IgD-negative memory B cell (primary cell): ENCODE measurements at regions not wholly inside any gene's neighbourhood (a gene's known extent, or its start where the extent isn't known, plus 50 kb on each side); places are given as distances from the start of the nearest gene placed in this dataset.
A peak's percentile ranks its signal among the peaks of the same experiment; 100 is the strongest.

ENCODE experiments used
- H3K27ac Mint-ChIP-seq, 3 donors: one replicate each; pipeline ENCODE4 v1.8.0; 2020 to 2022; ENCODE audit warnings: mild to moderate bottlenecking in 3 of 3, mixed read lengths in 3 of 3, moderate library complexity in 1 of 3
- H3K27me3 Mint-ChIP-seq: one replicate; pipeline ENCODE4 v1.8.0; 2021; ENCODE audit warnings: mixed read lengths
- H3K36me3 Mint-ChIP-seq: one replicate; pipeline ENCODE4 v1.8.0; 2020; ENCODE audit warnings: mild to moderate bottlenecking, mixed read lengths
- H3K4me1 Mint-ChIP-seq, 3 donors: one replicate each; pipeline ENCODE4 v1.8.0; 2020 to 2022; ENCODE audit warnings: mixed read lengths in 3 of 3, mild to moderate bottlenecking in 1 of 3
- H3K4me3 Mint-ChIP-seq, 4 donors: one replicate each; pipeline ENCODE4 v1.8.0; 2020 to 2022; ENCODE audit warnings: mild to moderate bottlenecking in 4 of 4, mixed read lengths in 4 of 4, moderate library complexity in 3 of 4
- H3K9me3 Mint-ChIP-seq, 3 donors: one replicate each; pipeline ENCODE4 v1.8.0; 2020 to 2021; ENCODE audit warnings: mixed read lengths in 3 of 3, mild to moderate bottlenecking in 1 of 3

DNA sequence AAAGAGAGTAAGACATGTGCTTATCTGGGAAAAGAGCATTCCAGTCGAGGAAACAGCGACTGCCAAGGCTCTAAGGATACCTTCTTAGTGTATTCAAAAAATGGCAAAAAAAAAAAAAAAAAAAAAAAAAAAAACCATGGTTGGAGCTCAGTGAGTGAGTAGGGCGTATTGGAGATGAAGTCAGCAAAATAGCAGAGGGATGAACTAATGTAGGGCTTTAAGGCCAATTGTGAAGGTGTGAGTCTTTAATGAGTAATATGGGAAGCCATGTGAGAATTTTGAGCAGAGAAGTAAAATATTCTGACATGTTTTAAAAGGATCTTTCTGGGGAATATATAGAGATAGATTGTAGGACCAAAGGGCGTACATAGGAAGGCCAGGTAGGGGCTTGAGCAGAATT, 498.6 kb upstream of the ISX start:
- Mint-ChIP-seq H3K27me3 (no peaks in the 10 kb centered on the region), H3K9me3 (peaks cover 0 to 17% (median 8%) of the 10 kb centered on the region in 3 donors), H3K27ac (no peak overlapping the region), H3K36me3 (no peaks in the 10 kb centered on the region), H3K4me1 (no peaks in the 10 kb centered on the region), H3K4me3 (no peak overlapping the region)

DNA sequence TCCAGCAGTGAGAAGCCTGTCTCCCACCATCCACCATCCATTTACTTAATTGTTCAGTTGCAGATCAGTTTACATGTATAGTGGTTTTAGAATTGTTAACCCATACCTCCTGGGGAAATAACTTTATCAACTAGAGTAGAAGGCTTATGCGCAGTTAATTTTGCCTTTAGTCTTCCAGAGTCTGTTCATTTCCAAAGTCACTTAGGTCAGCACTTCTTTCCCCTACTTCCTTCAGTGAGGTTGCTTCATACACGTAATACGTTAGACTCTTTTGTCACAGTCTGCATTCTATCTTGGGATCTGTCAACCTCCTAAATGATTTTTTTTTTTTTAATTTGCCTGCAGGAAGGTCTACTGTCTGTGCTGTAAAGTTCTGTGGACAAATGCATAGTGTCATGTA, 495.6 kb upstream of the ISX start:
- no peaks in the 10 kb centered on the region for H3K4me1 Mint-ChIP-seq
- peaks cover 0 to 15% (median 5%) of the 10 kb centered on the region in 3 donors for H3K9me3 Mint-ChIP-seq
- no peak overlapping the region for H3K4me3 Mint-ChIP-seq
- H3K27ac Mint-ChIP-seq = no peak overlapping the region
- H3K27me3 Mint-ChIP-seq = no peaks in the 10 kb centered on the region
- no peaks in the 10 kb centered on the region for H3K36me3 Mint-ChIP-seq

DNA sequence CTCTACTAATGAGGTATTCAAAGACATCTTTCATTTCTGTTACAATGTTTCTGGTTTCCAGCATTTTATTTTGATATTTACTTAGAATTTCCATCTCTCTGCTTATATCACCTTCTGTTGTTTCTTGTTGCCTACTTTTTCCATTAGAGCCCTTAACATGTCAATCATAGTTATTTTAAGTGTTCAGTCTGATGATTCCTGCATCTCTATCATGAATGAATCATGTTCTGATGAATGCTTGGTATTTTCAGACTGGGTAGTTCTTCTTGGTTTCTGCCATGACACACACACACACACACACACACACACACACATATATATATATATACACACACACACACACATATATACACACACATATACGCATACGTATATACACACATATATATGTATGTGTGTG, 486.4 kb upstream of the ISX start:
- H3K27ac Mint-ChIP-seq = no peak overlapping the region
- no peaks in the 10 kb centered on the region for H3K36me3 Mint-ChIP-seq
- H3K4me3 Mint-ChIP-seq = no peak overlapping the region

DNA sequence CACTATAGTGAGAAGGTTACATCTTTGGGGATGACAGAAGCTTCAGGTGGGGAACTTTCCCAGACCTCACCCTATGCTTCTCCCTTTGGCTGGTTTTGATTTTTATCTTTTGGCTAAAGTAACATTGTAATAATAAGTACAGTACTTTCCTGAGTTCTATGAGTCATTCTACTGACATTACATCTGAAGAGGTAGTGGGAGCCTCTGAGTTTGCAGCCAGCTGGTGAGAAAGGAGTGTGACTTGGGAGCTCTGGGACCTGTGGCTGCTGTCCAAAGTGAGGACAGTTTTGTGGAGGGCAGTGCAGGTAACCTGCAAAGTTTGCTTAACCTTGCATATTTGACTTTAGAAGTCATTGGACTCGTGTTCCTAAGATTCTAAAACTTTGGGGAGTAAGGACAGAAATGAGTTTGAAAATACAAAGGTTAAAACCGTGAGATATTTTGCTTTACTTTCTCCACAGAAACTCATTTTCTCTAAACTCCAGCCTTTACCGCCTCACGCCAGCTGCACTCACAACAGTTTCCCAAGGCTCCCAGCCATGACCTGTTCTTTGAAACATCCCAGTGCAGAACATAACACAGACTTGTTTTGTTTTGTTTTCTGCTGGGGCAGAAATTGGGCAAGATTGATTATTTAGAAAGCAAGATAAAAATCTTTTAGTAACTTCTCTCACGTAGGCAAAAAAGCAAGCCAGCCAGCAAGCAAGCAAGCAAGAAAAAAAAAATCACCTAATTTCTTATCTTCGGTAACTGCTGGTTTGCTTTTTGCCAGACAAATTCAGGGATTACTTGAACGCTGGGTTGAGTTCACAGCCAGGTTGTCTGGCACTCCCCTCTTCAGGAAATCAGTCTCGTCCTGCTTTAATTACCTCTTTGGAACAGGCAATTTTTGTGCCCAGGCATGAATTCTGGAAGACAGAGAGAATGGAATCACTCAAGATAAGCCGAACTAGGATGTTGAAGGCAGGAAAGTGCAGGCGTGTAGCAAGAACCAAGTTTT, 478.3 kb upstream of the ISX start:
- Mint-ChIP-seq H3K4me3 (no peak overlapping the region), H3K36me3 (peaks cover 2% of the 10 kb centered on the region), H3K9me3 (peaks cover 3 to 5% (median 4%) of the 10 kb centered on the region in 3 donors), H3K27me3 (no peaks in the 10 kb centered on the region), H3K27ac (no peak overlapping the region), H3K4me1 (no peaks in the 10 kb centered on the region)

More for the DNA sequence above, 486.4 kb upstream of the ISX start:
- H3K27me3 Mint-ChIP-seq = no peaks in the 10 kb centered on the region
- H3K4me1 Mint-ChIP-seq = no peaks in the 10 kb centered on the region
- peaks cover 4 to 14% (median 10%) of the 10 kb centered on the region in 3 donors for H3K9me3 Mint-ChIP-seq

DNA sequence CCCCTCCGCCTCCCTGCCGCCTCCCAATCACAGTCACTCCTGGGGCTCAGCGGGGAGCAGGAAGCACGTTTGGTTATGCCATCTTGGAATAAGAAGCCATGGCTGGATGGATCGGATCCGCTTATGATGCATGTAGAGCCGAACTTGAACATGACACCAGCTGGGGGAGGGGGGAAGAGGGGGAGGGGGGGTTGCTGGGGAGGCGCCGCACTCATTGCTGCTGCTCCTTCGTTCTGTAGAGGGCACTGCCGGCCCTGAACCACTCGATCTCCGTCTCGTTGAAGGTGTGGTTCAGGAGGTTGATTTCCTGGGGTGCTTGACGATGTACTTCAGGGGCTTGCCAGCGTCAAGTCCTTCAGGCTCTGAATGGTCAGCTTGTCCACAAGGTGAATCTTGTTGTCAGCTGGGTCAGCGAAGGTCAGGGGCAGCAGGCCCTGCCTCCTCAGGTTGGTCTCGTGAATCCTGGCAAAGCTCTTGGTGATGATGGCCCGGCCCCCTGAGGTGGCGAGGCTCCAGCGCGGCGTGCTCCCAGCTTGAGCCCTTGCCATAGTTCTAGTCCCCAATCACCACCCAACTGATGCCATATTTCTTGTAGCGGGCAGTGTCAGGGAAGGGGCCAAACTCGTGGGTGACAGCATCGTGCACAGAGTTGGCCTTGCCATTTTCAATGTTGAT, 476.9 kb upstream of the ISX start:
- peaks cover 2% of the 10 kb centered on the region for H3K36me3 Mint-ChIP-seq
- no peaks in the 10 kb centered on the region for H3K4me1 Mint-ChIP-seq
- peaks cover 0 to under 1% (median 0%) of the 10 kb centered on the region in 3 donors for H3K9me3 Mint-ChIP-seq
- H3K4me3 Mint-ChIP-seq = no peak overlapping the region
- no peak overlapping the region for H3K27ac Mint-ChIP-seq
- H3K27me3 Mint-ChIP-seq = no peaks in the 10 kb centered on the region

DNA sequence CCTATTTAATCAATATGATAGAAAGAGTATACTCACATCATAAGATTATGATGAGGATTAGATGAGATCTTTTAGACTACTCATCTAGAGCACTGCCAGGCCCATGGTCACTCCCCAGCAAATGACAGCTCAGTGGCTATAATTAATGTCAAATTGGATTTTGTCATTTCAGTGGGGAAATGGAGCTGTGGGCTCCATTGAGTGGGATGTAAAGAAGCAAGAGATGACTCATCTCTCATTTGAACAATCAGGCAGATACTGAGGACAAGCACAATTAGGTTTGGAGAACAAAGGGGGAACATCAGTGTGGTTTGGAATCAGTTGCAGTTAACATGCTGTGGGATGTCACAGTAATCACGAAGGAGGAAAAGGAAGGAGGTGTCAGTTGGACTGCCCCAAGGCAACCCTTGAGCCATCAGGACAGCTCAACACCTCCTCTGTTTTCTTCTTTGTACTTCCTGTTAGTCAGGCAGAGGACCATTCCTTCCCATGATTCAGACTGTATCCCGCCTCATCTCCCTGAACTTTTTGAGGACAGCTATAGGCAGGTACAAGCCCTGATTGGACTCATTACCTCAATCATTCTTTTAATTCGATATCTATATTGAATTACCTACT, 473.7 kb upstream of the ISX start:
- H3K4me1 Mint-ChIP-seq = no peaks in the 10 kb centered on the region
- peaks cover 2% of the 10 kb centered on the region for H3K36me3 Mint-ChIP-seq
- peaks cover 0 to 10% (median 2%) of the 10 kb centered on the region in 3 donors for H3K9me3 Mint-ChIP-seq
- no peak overlapping the region for H3K4me3 Mint-ChIP-seq
- H3K27ac Mint-ChIP-seq = no peak overlapping the region
- H3K27me3 Mint-ChIP-seq = no peaks in the 10 kb centered on the region

DNA sequence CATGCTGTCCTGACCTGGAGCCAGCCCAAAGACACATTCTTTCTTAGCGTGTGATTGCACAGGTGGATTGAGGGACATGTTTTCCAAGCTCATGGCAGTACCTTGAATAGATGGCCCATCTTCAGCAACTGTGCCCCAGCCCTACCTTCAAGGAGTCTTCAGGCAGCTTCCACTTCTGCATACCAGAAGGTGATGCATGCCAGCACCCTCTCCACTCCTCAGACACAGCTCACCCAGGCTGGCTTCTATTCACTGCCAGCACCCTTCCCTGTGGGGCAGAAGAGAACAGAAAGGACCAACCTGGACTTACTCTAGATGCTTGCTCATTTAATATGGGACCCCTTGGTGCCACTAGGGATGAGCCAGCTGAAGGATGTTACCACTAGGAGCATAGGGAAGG, 466.4 kb upstream of the ISX start:
- no peaks in the 10 kb centered on the region for H3K27me3 Mint-ChIP-seq
- no peak overlapping the region for H3K27ac Mint-ChIP-seq
- H3K36me3 Mint-ChIP-seq = no peaks in the 10 kb centered on the region
- H3K4me3 Mint-ChIP-seq = no peak overlapping the region
- no peaks in the 10 kb centered on the region for H3K4me1 Mint-ChIP-seq
- H3K9me3 Mint-ChIP-seq = peaks cover 1 to 9% (median 6%) of the 10 kb centered on the region in 3 donors

DNA sequence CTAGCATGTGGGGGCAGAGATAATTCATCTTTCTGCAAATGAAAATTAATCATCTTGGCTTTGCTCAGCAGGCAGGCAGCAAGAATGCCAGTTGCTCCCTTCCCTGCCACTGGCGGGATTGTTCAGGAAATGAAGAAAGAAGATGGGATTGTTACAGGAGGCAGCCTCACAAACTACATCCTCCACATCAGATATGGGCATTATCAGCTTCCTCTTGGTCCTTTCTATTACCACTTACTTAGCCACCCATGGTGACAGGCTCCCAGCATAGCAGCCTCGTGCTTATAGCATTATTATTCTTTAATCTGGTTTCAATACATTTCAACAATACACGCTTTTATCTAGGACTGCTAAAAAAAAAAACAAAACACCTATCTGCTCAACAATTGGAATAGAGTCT, 461.6 kb upstream of the ISX start:
- Mint-ChIP-seq H3K36me3 (no peaks in the 10 kb centered on the region), H3K27me3 (no peaks in the 10 kb centered on the region), H3K9me3 (peaks cover 0 to 5% (median 1%) of the 10 kb centered on the region in 3 donors), H3K27ac (no peak overlapping the region), H3K4me3 (no peak overlapping the region), H3K4me1 (no peaks in the 10 kb centered on the region)

DNA sequence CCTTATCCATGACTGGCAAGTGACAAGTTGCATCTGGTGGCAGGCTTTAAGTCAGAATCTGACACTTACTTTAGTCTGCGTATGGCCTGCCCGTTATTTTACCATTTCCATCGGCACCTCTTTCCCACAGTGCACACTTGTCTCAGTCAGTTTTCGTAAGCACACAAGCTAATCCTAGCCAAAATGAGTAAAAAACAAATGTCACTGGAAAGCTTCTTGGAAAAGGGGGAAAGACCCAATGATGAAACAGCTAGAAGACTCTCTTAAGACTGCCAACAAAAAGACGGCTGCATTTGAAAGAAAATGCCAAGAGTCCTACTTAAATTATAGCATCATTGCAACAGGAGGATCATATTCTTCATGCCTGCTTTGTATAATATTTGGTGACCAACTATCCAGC, 457.9 kb upstream of the ISX start:
- H3K27ac Mint-ChIP-seq = no peak overlapping the region
- H3K4me3 Mint-ChIP-seq = no peak overlapping the region
- no peaks in the 10 kb centered on the region for H3K27me3 Mint-ChIP-seq
- peaks cover 2 to 5% (median 2%) of the 10 kb centered on the region in 3 donors for H3K9me3 Mint-ChIP-seq
- H3K36me3 Mint-ChIP-seq = no peaks in the 10 kb centered on the region
- no peaks in the 10 kb centered on the region for H3K4me1 Mint-ChIP-seq

DNA sequence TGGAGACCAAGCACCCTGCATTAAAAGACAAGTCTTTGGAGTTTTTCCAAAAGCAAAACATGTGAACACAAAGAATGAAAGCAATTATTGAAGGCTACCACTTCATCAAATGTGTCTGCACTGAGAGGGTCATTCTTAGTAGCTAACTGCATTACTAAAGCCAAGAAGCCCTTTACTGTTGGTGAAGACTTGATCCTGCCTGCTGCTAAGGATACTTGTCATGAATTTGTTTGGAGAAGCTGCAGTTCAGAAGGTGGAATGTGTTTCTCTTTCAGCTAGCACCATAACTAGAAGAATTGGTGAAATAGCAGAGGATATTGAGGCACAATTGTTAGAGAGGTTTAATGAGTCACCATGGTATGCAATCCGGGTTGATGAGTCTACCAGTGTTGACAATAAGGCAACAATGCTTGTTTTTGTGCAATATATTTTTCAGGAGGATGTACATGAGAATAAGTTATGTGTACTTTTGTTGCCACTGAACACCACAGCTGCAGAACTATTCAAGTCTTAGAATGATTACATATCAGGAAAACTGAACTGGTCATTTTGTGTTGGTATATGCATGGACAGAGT, 457.3 kb upstream of the ISX start:
- Mint-ChIP-seq H3K9me3 (peaks cover 2 to 6% (median 5%) of the 10 kb centered on the region in 3 donors), H3K4me1 (no peaks in the 10 kb centered on the region), H3K27me3 (no peaks in the 10 kb centered on the region), H3K4me3 (no peak overlapping the region), H3K36me3 (no peaks in the 10 kb centered on the region), H3K27ac (no peak overlapping the region)

DNA sequence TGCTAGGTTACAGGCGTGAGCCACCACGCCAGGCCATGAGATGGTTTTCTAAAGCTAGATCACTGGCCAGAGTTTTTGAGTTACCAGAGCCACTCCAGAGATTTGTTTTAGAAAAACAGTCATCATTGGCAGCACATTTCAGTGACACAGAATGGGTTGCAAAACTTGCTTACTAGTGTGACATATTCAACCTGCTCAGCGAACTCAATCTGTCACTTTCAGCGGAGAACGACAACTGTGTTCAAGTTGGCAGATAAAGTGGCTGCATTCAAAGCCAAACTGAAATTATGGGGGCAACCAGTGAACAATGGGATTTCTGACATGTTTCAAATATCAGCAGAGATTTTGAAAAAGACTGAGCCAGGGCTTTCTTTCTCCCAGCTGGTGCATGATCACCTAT, 456.3 kb upstream of the ISX start:
- Mint-ChIP-seq H3K27me3 (no peaks in the 10 kb centered on the region), H3K4me1 (no peaks in the 10 kb centered on the region), H3K27ac (no peak overlapping the region), H3K36me3 (no peaks in the 10 kb centered on the region), H3K9me3 (peaks cover under 1 to 6% (median 2%) of the 10 kb centered on the region in 3 donors), H3K4me3 (no peak overlapping the region)

DNA sequence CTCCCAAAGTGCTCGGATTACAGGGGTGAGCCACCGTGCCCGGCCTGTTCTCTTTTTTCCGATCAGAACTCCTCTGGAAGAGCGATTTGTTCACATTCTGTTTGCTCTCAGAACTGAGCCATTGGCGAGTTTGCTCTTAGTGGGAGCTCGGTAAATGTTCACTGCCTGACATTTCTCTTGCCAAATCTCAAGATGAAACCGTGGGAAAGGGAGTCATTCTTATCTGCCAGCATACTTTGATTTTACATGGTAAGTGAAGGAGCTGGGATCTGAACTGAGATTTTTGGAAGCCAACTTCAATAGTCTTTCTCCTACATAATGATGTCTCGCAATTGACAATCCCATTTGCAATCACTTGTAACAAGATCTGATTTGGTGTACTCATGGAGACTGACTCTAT, 445.8 kb upstream of the ISX start:
- H3K27me3 Mint-ChIP-seq = no peaks in the 10 kb centered on the region
- H3K36me3 Mint-ChIP-seq = no peaks in the 10 kb centered on the region
- H3K27ac Mint-ChIP-seq = no peak overlapping the region
- no peak overlapping the region for H3K4me3 Mint-ChIP-seq
- no peaks in the 10 kb centered on the region for H3K9me3 Mint-ChIP-seq
- peaks cover 0 to 2% (median 0%) of the 10 kb centered on the region in 3 donors for H3K4me1 Mint-ChIP-seq

DNA sequence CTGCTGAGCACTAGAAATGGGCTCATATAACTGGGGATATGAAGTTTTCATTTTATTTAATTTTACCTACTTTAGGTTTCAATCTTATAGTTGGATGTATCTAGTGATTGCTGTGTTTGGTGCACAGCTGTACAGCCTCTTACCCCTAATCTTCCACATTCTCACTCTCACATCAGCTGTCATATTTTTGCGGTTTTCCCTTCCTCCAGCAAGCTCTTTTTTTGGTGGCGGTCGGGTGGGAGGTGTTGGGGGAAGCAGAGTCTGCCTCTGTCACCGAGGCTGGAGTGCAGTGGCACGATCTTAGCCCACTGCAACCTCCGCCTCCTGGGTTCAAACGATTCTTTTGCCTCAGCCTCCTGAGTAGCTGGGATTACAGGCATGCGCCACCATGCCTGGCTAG, 445.1 kb upstream of the ISX start:
- Mint-ChIP-seq H3K27ac (no peak overlapping the region), H3K27me3 (no peaks in the 10 kb centered on the region), H3K4me1 (peaks cover 0 to 2% (median 0%) of the 10 kb centered on the region in 3 donors), H3K4me3 (no peak overlapping the region), H3K36me3 (no peaks in the 10 kb centered on the region), H3K9me3 (no peaks in the 10 kb centered on the region)

DNA sequence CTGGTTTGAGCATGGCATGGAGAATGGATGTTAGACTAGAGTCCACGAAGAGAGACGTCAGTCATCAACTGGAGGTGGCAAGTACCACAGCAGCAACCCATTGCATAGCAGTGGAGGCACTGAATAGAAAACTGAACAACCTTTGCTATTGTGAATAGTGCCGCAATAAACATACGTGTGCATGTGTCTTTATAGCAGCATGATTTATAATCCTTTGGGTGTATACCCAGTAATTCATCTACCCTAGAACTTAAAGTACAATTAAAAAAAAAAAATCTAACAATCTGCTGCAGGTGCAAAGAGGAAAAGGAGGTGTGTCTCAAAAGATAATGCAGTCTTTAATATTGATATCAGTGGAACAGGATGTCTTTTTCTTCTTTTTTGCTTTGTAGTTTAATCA, 443.4 kb upstream of the ISX start:
- Mint-ChIP-seq H3K4me3 (no peak overlapping the region), H3K9me3 (peaks cover 0 to 2% (median 0%) of the 10 kb centered on the region in 3 donors), H3K27me3 (no peaks in the 10 kb centered on the region), H3K27ac (no peak overlapping the region), H3K36me3 (no peaks in the 10 kb centered on the region), H3K4me1 (peaks cover 0 to 2% (median 0%) of the 10 kb centered on the region in 3 donors)

DNA sequence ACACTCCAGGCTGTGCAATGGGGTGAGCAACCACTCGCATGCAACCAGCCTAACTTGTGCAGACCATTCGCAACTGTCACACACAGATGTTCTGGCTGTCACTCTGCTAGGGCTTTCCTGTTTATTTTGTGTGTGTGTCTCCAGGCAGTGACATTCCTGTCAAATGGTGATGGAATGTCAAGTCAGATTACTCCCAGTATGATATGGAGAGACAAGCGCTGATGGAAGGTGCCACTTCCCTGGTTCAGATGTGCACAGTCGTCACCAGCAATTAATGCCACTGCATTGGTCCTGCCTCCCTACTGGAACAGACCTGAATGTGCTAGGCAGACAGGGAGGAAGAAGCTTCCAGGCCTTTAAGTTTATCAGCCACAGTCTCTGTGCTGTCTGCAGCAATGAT, 442.4 kb upstream of the ISX start:
- Mint-ChIP-seq H3K4me1 (no peaks in the 10 kb centered on the region), H3K36me3 (no peaks in the 10 kb centered on the region), H3K4me3 (peak overlapping the region in 1 of 4 donors; percentile 9), H3K27me3 (peaks cover 1% of the 10 kb centered on the region), H3K27ac (no peak overlapping the region), H3K9me3 (peaks cover 0 to 4% (median 2%) of the 10 kb centered on the region in 3 donors)
